ENCODE measurements at regions not wholly inside any gene's neighbourhood (a gene's known extent, or its start where the extent isn't known, plus 50 kb on each side); places are given as distances from the start of the nearest gene placed in this dataset.

DNA sequence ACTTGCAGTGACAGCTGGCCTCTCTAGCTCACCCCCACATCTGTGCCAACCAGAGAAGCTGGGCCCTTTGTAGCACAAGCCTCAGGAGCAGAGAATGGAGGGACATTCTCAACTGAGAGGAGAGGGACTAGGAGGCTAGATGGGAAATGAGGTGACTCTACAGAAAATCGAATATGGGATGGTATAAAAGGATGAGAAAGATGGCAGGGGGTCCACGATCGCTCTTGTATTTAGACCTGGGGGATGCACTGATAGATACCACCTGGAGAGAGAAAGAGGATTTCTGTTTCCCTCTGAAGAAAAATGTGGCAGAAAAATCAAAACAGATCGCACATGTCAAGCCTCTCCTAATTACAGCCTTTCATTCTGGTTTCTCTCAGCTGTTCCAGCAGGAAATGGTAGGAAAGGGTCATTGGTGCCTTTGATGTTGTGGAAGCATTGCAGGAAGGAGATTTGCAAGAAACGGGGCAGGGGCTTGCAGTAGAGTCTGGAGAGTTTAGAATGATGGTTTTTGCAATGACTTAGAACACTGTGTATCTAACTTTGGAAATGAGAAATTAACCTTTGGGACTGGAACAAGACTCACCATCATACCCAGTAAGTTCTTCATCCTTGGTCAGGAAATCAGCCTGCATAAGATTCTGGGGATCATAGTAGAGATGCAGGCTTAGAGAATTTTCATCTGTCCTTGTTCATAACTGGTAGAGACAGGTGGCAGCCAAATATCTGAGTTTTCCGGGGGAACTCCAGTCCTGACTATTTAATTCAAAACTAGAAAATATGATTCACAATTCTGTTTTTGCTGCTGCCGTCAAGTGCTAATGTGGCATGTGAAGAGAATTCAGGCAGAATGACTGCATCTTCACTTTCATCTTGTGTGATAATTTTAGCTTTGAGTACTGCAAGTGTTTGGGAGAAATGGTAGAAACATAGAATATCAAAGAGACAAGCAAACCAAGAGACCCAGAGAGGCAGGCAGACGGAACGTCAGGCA, 98.8 kb downstream of the DAD1 start:
- DNase-seq (ENCODE audit: low spot score in 2 of 2): no peak
- Histone ChIP-seq H3K27me3 (no peaks in the 10 kb centered on the region), H3K4me3 (no peak overlapping the region), H3K9me3 (no peaks in the 10 kb centered on the region), H3K27ac (no peak overlapping the region), H3K4me1 (no peaks in the 10 kb centered on the region), H3K36me3 (no peaks in the 10 kb centered on the region)
- TF ChIP-seq, protein P1, sequence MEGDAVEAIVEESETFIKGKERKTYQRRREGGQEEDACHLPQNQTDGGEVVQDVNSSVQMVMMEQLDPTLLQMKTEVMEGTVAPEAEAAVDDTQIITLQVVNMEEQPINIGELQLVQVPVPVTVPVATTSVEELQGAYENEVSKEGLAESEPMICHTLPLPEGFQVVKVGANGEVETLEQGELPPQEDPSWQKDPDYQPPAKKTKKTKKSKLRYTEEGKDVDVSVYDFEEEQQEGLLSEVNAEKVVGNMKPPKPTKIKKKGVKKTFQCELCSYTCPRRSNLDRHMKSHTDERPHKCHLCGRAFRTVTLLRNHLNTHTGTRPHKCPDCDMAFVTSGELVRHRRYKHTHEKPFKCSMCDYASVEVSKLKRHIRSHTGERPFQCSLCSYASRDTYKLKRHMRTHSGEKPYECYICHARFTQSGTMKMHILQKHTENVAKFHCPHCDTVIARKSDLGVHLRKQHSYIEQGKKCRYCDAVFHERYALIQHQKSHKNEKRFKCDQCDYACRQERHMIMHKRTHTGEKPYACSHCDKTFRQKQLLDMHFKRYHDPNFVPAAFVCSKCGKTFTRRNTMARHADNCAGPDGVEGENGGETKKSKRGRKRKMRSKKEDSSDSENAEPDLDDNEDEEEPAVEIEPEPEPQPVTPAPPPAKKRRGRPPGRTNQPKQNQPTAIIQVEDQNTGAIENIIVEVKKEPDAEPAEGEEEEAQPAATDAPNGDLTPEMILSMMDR (IDR thresholded peaks at IDR 0.05): no peak
- intact Hi-C loops (cut with DNase I): no loop called here

DNA sequence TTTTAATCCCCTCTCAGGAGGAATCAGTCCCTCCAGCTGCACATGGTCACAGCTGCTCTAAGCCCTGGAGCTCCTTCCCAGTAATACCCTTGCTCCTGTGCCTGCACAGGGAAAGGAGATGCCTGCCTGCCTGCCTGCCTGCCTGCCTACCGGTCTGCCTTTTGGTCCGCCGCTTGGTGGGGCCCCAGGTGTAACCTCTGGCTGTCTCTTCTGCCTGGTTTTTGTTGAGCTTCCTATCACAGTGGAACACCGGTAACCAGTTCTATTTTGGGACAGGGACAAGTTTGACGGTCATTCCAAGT, 99.8 kb downstream of the DAD1 start:
- H3K4me3 ChIP-seq: no peak overlapping the region
- intact Hi-C loops (cut with DNase I): no loop called here
- no peaks in the 10 kb centered on the region for H3K4me1 ChIP-seq
- no peaks in the 10 kb centered on the region for H3K36me3 ChIP-seq
- DNase-seq (ENCODE audit: low spot score in 2 of 2): no peak
- no peaks in the 10 kb centered on the region for H3K27me3 ChIP-seq
- no peak overlapping the region for H3K27ac ChIP-seq
- H3K9me3 ChIP-seq: no peaks in the 10 kb centered on the region
- TF ChIP-seq, protein P1 (IDR thresholded peaks at IDR 0.05): no peak

DNA sequence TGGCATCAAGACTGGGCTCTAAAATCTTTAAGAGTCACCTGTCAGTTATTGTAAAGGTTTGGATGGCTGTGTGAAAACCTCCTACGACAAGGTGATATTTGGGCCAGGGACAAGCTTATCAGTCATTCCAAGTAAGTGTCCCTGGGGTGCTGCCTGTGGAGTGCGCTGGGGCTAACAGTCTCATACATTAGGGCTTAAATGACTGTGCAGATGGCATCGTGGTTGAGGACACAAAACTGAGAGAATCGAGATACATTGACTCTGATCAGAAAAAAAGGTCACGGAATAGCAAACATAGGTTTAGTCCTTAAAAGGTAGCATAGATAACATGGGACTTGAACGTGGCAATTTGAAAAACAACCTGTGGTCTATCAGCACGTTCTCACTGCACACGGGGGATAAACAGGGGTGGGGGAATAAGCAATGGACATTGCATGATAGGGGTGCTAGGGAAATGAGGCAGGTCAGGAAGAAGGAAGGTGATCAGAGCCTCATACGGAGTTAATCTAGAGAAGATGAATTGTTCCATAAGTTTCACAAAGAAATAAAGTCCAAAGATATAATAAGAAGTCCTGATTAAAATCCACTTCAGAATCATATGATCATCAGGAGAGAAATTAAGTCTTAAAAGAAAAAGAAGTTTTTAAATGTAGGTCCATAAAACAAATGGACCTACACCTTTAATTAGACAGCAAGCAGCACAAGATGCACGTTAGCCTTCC, 100.3 kb downstream of the DAD1 start:
- Histone ChIP-seq H3K4me3 (no peak overlapping the region), H3K27ac (no peak overlapping the region), H3K4me1 (no peaks in the 10 kb centered on the region), H3K9me3 (no peaks in the 10 kb centered on the region), H3K27me3 (no peaks in the 10 kb centered on the region), H3K36me3 (no peaks in the 10 kb centered on the region)
- intact Hi-C loops (cut with DNase I): no loop called here
- TF ChIP-seq, protein P1 (IDR thresholded peaks at IDR 0.05): no peak
- no peak for DNase-seq (ENCODE audit: low spot score in 2 of 2)

DNA sequence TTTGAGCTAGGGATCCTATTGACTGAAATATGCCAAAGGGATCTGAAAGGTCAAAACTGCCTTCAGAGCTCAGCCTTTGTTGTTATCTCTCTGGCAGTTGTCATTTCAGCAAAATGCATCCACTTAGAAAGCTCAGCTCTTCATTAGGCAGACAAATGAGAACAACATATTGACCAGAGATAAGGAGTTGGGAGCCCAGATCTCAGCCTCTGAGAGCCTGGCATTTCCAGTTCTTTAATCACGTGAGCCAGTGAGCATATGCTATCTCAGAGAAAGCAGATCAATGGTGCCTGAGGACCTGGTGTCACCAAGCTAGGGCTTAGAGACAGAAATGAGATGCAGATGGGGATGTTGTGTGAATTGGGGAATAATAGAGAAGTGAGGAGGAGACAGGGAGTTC, 101.1 kb downstream of the DAD1 start:
- no peaks in the 10 kb centered on the region for H3K27me3 ChIP-seq
- TF ChIP-seq, protein P1 (IDR thresholded peaks at IDR 0.05): no peak
- no peak for DNase-seq (ENCODE audit: low spot score in 2 of 2)
- no peak overlapping the region for H3K4me3 ChIP-seq
- no peaks in the 10 kb centered on the region for H3K36me3 ChIP-seq
- no peaks in the 10 kb centered on the region for H3K9me3 ChIP-seq
- H3K27ac ChIP-seq: no peak overlapping the region
- intact Hi-C loops (cut with DNase I): no loop called here
- no peaks in the 10 kb centered on the region for H3K4me1 ChIP-seq

DNA sequence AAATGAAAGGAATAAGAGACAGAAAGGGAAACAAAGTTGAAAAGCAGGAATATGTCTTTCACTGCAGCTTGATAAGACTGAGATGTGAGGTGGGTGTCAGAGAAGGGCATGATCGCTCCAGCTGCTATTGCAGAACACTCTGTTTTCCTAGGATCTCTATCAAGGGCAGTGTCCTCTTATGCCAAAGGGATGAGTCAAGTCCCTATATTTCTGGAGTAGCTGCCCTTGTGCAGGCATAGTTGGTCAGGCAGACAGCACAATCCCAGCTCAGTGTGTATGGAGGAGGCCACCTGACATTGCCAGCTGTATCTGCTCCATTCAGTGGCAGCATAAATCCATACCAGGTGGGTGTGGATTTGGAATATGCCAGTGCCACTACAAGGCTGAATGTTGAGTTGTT, 101.6 kb downstream of the DAD1 start:
- TF ChIP-seq, protein P1 (IDR thresholded peaks at IDR 0.05): no peak
- intact Hi-C loops (cut with DNase I): no loop called here
- no peaks in the 10 kb centered on the region for H3K27me3 ChIP-seq
- no peaks in the 10 kb centered on the region for H3K9me3 ChIP-seq
- H3K4me3 ChIP-seq: no peak overlapping the region
- DNase-seq (ENCODE audit: low spot score in 2 of 2): no peak
- no peaks in the 10 kb centered on the region for H3K4me1 ChIP-seq
- no peaks in the 10 kb centered on the region for H3K36me3 ChIP-seq
- H3K27ac ChIP-seq: no peak overlapping the region

All from ascending aorta (tissue), 2 donors.